B cell (primary cell): ENCODE measurements at regions not wholly inside any gene's neighbourhood (a gene's known extent, or its start where the extent isn't known, plus 50 kb on each side); places are given as distances from the start of the nearest gene placed in this dataset.

Source experiments
- ATAC-seq: fragments of 200-7000 bp; cut with Tn5 transposase; one replicate; pipeline ENCODE4 v1.10.0; 2021; ENCODE audit warnings: low read depth, mild to moderate bottlenecking, moderate number of reproducible peaks, moderate library complexity
- CTCF ChIA-PET: fragments of 350-600 bp; sonication (Branson Sonifier 250); formaldehyde crosslinking; loops from one replicate; lab custom pipeline; 2021; ENCODE audit warnings: antibody characterized with exemption, inconsistent platforms; lab: Charles Lee
- POLR2A ChIA-PET: fragments of 350-600 bp; sonication (Branson Sonifier 250); formaldehyde crosslinking; loops from one replicate; lab custom pipeline; 2021; ENCODE audit warnings: antibody characterized with exemption; lab: Charles Lee
- DNase-seq: peaks from one replicate; pipeline ENCODE4 v3.0.0; 2013
- H2AFZ ChIP-seq: 2 replicates; pipeline ENCODE4 v1.6.1; 2012; ENCODE audit warnings: mild to moderate bottlenecking, low read depth, low read length; ENCODE audit not compliant: insufficient read depth, poor library complexity, severe bottlenecking
- H3K27ac ChIP-seq, 2 donors: 1 replicate in 1 of 2; 2 replicates in 1 of 2; pipeline ENCODE4 v1.5.1; 2012 to 2013; ENCODE audit warnings: low read length in 2 of 2, mild to moderate bottlenecking in 2 of 2, moderate library complexity in 1 of 2
- H3K27me3 ChIP-seq, 4 experiments: fragments of 200-600 bp in 1 of 4; sonication (generic) in 1 of 4; replicated peaks in 1 of 4; 1 replicate in 2 of 4; 2 replicates in 2 of 4; pipeline versions ENCODE4 v1.6.1 to v1.7.0; 2013 to 2016; ENCODE audit warnings: low read length in 3 of 4, mild to moderate bottlenecking in 2 of 4, mixed read lengths in 1 of 4, moderate library complexity in 1 of 4; ENCODE audit not compliant: insufficient read depth in 4 of 4, control insufficient read depth in 3 of 4; ENCODE audit errors: control extremely low read depth in 1 of 4
- H3K36me3 ChIP-seq, 2 experiments: replicated peaks in 1 of 2; 1 replicate in 1 of 2; 2 replicates in 1 of 2; pipeline versions ENCODE4 v1.6.1 to v1.7.1; 2013; ENCODE audit warnings: low read length in 1 of 2; ENCODE audit not compliant: insufficient read depth in 2 of 2, control insufficient read depth in 1 of 2; ENCODE audit errors: control extremely low read depth in 1 of 2, extremely low read depth in 1 of 2
- H3K4me1 ChIP-seq, 2 donors: fragments of 200-600 bp in 1 of 2; sonication (generic) in 1 of 2; 1 replicate in 1 of 2; 2 replicates in 1 of 2; pipeline versions ENCODE4 v1.5.1 to v1.6.1; 2013 to 2017; ENCODE audit warnings: low read length in 2 of 2; ENCODE audit not compliant: control insufficient read depth in 2 of 2, insufficient read depth in 2 of 2
- H3K4me2 ChIP-seq: replicated peaks from 2 replicates; pipeline ENCODE3; 2012; ENCODE audit warnings: mild to moderate bottlenecking, low read depth, low read length; ENCODE audit not compliant: poor library complexity, severe bottlenecking
- H3K4me3 ChIP-seq, 5 experiments: fragments of 200-600 bp in 1 of 5; sonication (generic) in 1 of 5; 1 replicate in 3 of 5; 2 replicates in 2 of 5; pipeline versions ENCODE4 v1.5.1 to v1.7.0; 2011 to 2016; ENCODE audit warnings: low read length in 4 of 5, mild to moderate bottlenecking in 4 of 5, low read depth in 2 of 5, control low read depth in 1 of 5, moderate library complexity in 1 of 5; ENCODE audit not compliant: insufficient read depth in 1 of 5; ENCODE audit errors: control extremely low read depth in 1 of 5, extremely low read depth in 1 of 5
- H3K79me2 ChIP-seq: fragments of 200-600 bp; sonication (generic); one replicate; pipeline ENCODE4 v1.6.0; 2016; ENCODE audit warnings: low read length; ENCODE audit not compliant: control insufficient read depth, insufficient read depth
- H3K9ac ChIP-seq: fragments of 200-600 bp; sonication (generic); 2 replicates; pipeline ENCODE4 v1.6.1; 2017; ENCODE audit warnings: mild to moderate bottlenecking, low read length, moderate library complexity
- H3K9me3 ChIP-seq, 3 donors: one replicate each; pipeline versions ENCODE4 v1.6.1 to v1.7.1; 2013; ENCODE audit warnings: low read length in 2 of 3; ENCODE audit not compliant: control insufficient read depth in 2 of 3, insufficient read depth in 1 of 3; ENCODE audit errors: control extremely low read depth in 1 of 3
- H4K20me1 ChIP-seq: 2 replicates; pipeline ENCODE4 v1.6.0; 2012; ENCODE audit warnings: mild to moderate bottlenecking, low read length; ENCODE audit not compliant: insufficient read depth, control insufficient read depth, poor library complexity, severe bottlenecking
- H3K27ac Mint-ChIP-seq: one replicate; pipeline ENCODE4 v1.8.0; 2021; ENCODE audit warnings: mixed read lengths
- H3K27me3 Mint-ChIP-seq: one replicate; pipeline ENCODE4 v1.8.0; 2021; ENCODE audit warnings: mixed read lengths
- H3K4me1 Mint-ChIP-seq: one replicate; pipeline ENCODE4 v1.8.0; 2021; ENCODE audit warnings: mixed read lengths
- H3K4me3 Mint-ChIP-seq: one replicate; pipeline ENCODE4 v1.8.0; 2021; ENCODE audit warnings: mixed read lengths
- H3K9me3 Mint-ChIP-seq: one replicate; pipeline ENCODE4 v1.8.0; 2022; ENCODE audit warnings: mixed read lengths; ENCODE audit not compliant: insufficient read depth
- EZH2 ChIP-seq: IDR thresholded peaks from 2 replicates; pipeline ENCODE4 v1.6.1; 2012; ENCODE audit warnings: borderline replicate concordance, low read depth, mild to moderate bottlenecking, moderate library complexity, low read length; ENCODE audit not compliant: insufficient read depth, poor library complexity, severe bottlenecking
- WGBS: methylation state at CpG from one replicate; pipeline ENCODE4 v1.1.5; 2013; ENCODE audit warnings: missing lambda C conversion rate; ENCODE audit not compliant: insufficient coverage; 5-methylcytosine and 5-hydroxymethylcytosine counted together
- intact Hi-C: fragments of 100-400 bp; cut with micrococcal nuclease; formaldehyde crosslinking; loops from one replicate; pipeline ENCODE4 v1.10.0; 2022
- TF ChIP-seq, protein P1 (sequence below): fragments of 200-600 bp; IDR thresholded peaks from one replicate; pipeline ENCODE4 v1.8.0; 2022; ENCODE audit warnings: antibody characterized with exemption, mild to moderate bottlenecking

- CTCF ChIA-PET = no interaction called here
- intact Hi-C loops = no loop called here
Measured at GRCh38 chr2:42850016-42850805, 57.8 kb upstream of the HAAO start.

GRCh38 chr2:42849311-42849710 is 56.9 kb upstream of the HAAO start:
- no peaks in the 10 kb centered on the region for H3K27me3 Mint-ChIP-seq
- no peaks in the 10 kb centered on the region for H3K36me3 ChIP-seq
- no peak for DNase-seq
- no peak overlapping the region for H3K4me2 ChIP-seq
- no peaks in the 10 kb centered on the region for H3K4me1 Mint-ChIP-seq
- no peak overlapping the region for H3K27ac ChIP-seq
- ChIA-PET POLR2A (no interaction called here), CTCF (interaction anchor here (0.7 kb wide), 1 partner anchor 9 kb away, joined by 3 read pairs; no protein-coding TSS in a partner anchor)
- TF ChIP-seq EZH2 = no peak
- TF ChIP-seq, protein P1, sequence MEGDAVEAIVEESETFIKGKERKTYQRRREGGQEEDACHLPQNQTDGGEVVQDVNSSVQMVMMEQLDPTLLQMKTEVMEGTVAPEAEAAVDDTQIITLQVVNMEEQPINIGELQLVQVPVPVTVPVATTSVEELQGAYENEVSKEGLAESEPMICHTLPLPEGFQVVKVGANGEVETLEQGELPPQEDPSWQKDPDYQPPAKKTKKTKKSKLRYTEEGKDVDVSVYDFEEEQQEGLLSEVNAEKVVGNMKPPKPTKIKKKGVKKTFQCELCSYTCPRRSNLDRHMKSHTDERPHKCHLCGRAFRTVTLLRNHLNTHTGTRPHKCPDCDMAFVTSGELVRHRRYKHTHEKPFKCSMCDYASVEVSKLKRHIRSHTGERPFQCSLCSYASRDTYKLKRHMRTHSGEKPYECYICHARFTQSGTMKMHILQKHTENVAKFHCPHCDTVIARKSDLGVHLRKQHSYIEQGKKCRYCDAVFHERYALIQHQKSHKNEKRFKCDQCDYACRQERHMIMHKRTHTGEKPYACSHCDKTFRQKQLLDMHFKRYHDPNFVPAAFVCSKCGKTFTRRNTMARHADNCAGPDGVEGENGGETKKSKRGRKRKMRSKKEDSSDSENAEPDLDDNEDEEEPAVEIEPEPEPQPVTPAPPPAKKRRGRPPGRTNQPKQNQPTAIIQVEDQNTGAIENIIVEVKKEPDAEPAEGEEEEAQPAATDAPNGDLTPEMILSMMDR = no peak
- H3K27me3 ChIP-seq = no peaks in the 10 kb centered on the region
- no peak overlapping the region for H3K4me3 ChIP-seq
- no peaks in the 10 kb centered on the region for H3K79me2 ChIP-seq
- H3K4me3 Mint-ChIP-seq = no peak overlapping the region
- H3K9me3 Mint-ChIP-seq = no peaks in the 10 kb centered on the region
- no peaks in the 10 kb centered on the region for H3K4me1 ChIP-seq
- no peak overlapping the region for H2AFZ ChIP-seq
- no peak overlapping the region for H3K27ac Mint-ChIP-seq
- WGBS = 98% methylated on average over 4 of the region's 5 CpGs
- H3K9ac ChIP-seq = no peak overlapping the region
- no peak for ATAC-seq
- H4K20me1 ChIP-seq = no peaks in the 10 kb centered on the region
- intact Hi-C loops = no loop called here
- H3K9me3 ChIP-seq = no peaks in the 10 kb centered on the region

More at GRCh38 chr2:42850016-42850805, 57.8 kb upstream of the HAAO start:
- H3K4me3 Mint-ChIP-seq = no peak overlapping the region
- Histone ChIP-seq H3K27me3 (no peaks in the 10 kb centered on the region), H3K4me3 (no peak overlapping the region), H3K4me1 (no peaks in the 10 kb centered on the region), H3K4me2 (no peak overlapping the region), H4K20me1 (no peaks in the 10 kb centered on the region), H3K36me3 (no peaks in the 10 kb centered on the region), H3K9me3 (no peaks in the 10 kb centered on the region), H3K9ac (no peak overlapping the region), H3K79me2 (no peaks in the 10 kb centered on the region), H2AFZ (no peak overlapping the region), H3K27ac (no peak overlapping the region)
- TF ChIP-seq, protein P1 = no peak
- TF ChIP-seq EZH2 = no peak
- WGBS = 90% methylated on average over 11 of the region's 14 CpGs
- H3K9me3 Mint-ChIP-seq = no peaks in the 10 kb centered on the region
- no peak for ATAC-seq
- no peak overlapping the region for H3K27ac Mint-ChIP-seq
- DNase-seq = no peak
- POLR2A ChIA-PET = no interaction called here
- H3K4me1 Mint-ChIP-seq = no peaks in the 10 kb centered on the region
- no peaks in the 10 kb centered on the region for H3K27me3 Mint-ChIP-seq
